SK-N-SH treated with all-trans-retinoic acid at 6 μM for 48 hours (cell line): ENCODE measurements at regions not wholly inside any gene's neighbourhood (a gene's known extent, or its start where the extent isn't known, plus 50 kb on each side); places are given as distances from the start of the nearest gene placed in this dataset.

Experiments used
- ATAC-seq: fragments of 200-7000 bp; cut with Tn5 transposase; 3 replicates; pipeline ENCODE4 v1.9.1; 2020; ENCODE audit warnings: mild to moderate bottlenecking, moderate library complexity
- ARNTL ChIP-seq: fragments of 450-650 bp; formaldehyde crosslinking; IDR thresholded peaks from 2 replicates; pipeline ENCODE4 v1.5.0; 2020; ENCODE audit warnings: low read depth, mild to moderate bottlenecking, moderate library complexity, borderline replicate concordance
- BACH2 ChIP-seq: fragments of 250-450 bp; sonication (Bioruptor Pico); IDR thresholded peaks from 2 replicates; pipeline ENCODE4 v1.9.0; 2021; ENCODE audit warnings: mild to moderate bottlenecking, borderline replicate concordance
- CREB5 ChIP-seq: fragments of 250-450 bp; sonication (Bioruptor Pico); IDR thresholded peaks from 2 replicates; pipeline ENCODE4 v1.5.1; 2020; ENCODE audit warnings: low read depth, mild to moderate bottlenecking, moderate library complexity
- CSDC2 ChIP-seq: fragments of 250-450 bp; sonication (Bioruptor Pico); IDR thresholded peaks from 2 replicates; pipeline ENCODE4 v1.5.0; 2020; ENCODE audit warnings: mild to moderate bottlenecking, moderate library complexity
- ESRRG ChIP-seq: fragments of 250-450 bp; sonication (Bioruptor Pico); IDR thresholded peaks from 2 replicates; pipeline ENCODE4 v1.6.1; 2021; ENCODE audit warnings: mild to moderate bottlenecking
- GLIS3 ChIP-seq: fragments of 250-450 bp; sonication (Bioruptor Pico); IDR thresholded peaks from 2 replicates; pipeline ENCODE4 v1.5.0; 2020; ENCODE audit warnings: mild to moderate bottlenecking, moderate library complexity
- OSR1 ChIP-seq: fragments of 250-450 bp; sonication (Bioruptor Pico); IDR thresholded peaks from 2 replicates; pipeline ENCODE4 v1.8.0; 2022; ENCODE audit warnings: moderate library complexity, mild to moderate bottlenecking, inconsistent platforms
- PATZ1 ChIP-seq: fragments of 250-450 bp; sonication (Bioruptor Pico); IDR thresholded peaks from 2 replicates; pipeline ENCODE4 v1.8.0; 2020; ENCODE audit warnings: mild to moderate bottlenecking, moderate library complexity, borderline replicate concordance
- POU6F1 ChIP-seq: fragments of 250-450 bp; sonication (Bioruptor Pico); IDR thresholded peaks from 2 replicates; pipeline ENCODE4 v1.8.0; 2021; ENCODE audit warnings: low read depth, mild to moderate bottlenecking, moderate library complexity, borderline replicate concordance
- PPARA ChIP-seq: fragments of 250-450 bp; sonication (Bioruptor Pico); IDR thresholded peaks from 2 replicates; pipeline ENCODE4 v1.5.0; 2020; ENCODE audit warnings: mild to moderate bottlenecking, borderline replicate concordance
- SNAI2 ChIP-seq: fragments of 250-450 bp; sonication (Bioruptor Pico); IDR thresholded peaks from 2 replicates; pipeline ENCODE4 v1.5.0; 2020; ENCODE audit warnings: mild to moderate bottlenecking, moderate library complexity
- TCF4 ChIP-seq: fragments of 250-450 bp; sonication (Bioruptor Pico); IDR thresholded peaks from 2 replicates; pipeline ENCODE4 v1.8.0; 2021; ENCODE audit warnings: mild to moderate bottlenecking, moderate library complexity, borderline replicate concordance
- TSHZ2 ChIP-seq: fragments of 250-450 bp; sonication (Bioruptor Pico); IDR thresholded peaks from 2 replicates; pipeline ENCODE4 v1.5.0; 2020; ENCODE audit warnings: mild to moderate bottlenecking, moderate library complexity
- ZC3H10 ChIP-seq: fragments of 250-450 bp; sonication (Bioruptor Pico); IDR thresholded peaks from 2 replicates; pipeline ENCODE4 v1.5.1; 2021; ENCODE audit warnings: mild to moderate bottlenecking, moderate library complexity
- ZFP3 ChIP-seq: fragments of 250-450 bp; sonication (Bioruptor Pico); IDR thresholded peaks from 2 replicates; pipeline ENCODE4 v1.5.0; 2020; ENCODE audit warnings: mild to moderate bottlenecking, moderate library complexity
- ZFP30 ChIP-seq: fragments of 450-650 bp; formaldehyde crosslinking; IDR thresholded peaks from 2 replicates; pipeline ENCODE4 v1.5.0; 2022; ENCODE audit warnings: mild to moderate bottlenecking, moderate library complexity
- ZNF565 ChIP-seq: fragments of 450-650 bp; formaldehyde crosslinking; conservative IDR thresholded peaks from 2 replicates; pipeline ENCODE4 v1.5.0; 2020; ENCODE audit warnings: low read depth, mild to moderate bottlenecking, moderate library complexity
- ZNF8 ChIP-seq: fragments of 450-650 bp; formaldehyde crosslinking; IDR thresholded peaks from 2 replicates; pipeline ENCODE4 v1.5.0; 2020; ENCODE audit warnings: mild to moderate bottlenecking, moderate library complexity

GRCh38 chr12:11549119-11549518, 100.4 kb upstream of the ETV6 start:
- ATAC-seq, result no peak
- TF ChIP-seq PATZ1 (CRISPR knock-in tag), result no peak
- TF ChIP-seq ZFP3 (CRISPR knock-in tag), result no peak
- TF ChIP-seq OSR1, result no peak
- TF ChIP-seq ESRRG (CRISPR knock-in tag), result no peak

GRCh38 chr12:11553871-11554533, 95.5 kb upstream of the ETV6 start:
- TF ChIP-seq BACH2 (no peak), ZFP3 (CRISPR knock-in tag) (no peak), PPARA (CRISPR knock-in tag) (no peak), OSR1 (no peak), ARNTL (CRISPR knock-in tag) (no peak), ZFP30 (CRISPR knock-in tag) (no peak), ESRRG (CRISPR knock-in tag) (no peak), ZNF8 (CRISPR knock-in tag) (no peak), TCF4 (no peak)
- ATAC-seq, result peak; percentile 84

- TF ChIP-seq BACH2 (no peak), ZNF8 (CRISPR knock-in tag) (no peak), OSR1 (no peak), SNAI2 (CRISPR knock-in tag) (no peak), CSDC2 (CRISPR knock-in tag) (no peak), CREB5 (CRISPR knock-in tag) (no peak), GLIS3 (CRISPR knock-in tag) (no peak), TSHZ2 (CRISPR knock-in tag) (no peak), PATZ1 (CRISPR knock-in tag) (no peak), TCF4 (no peak), ZC3H10 (CRISPR knock-in tag) (no peak), ZNF565 (CRISPR knock-in tag) (no peak), POU6F1 (no peak), PPARA (CRISPR knock-in tag) (no peak)
- ATAC-seq, result no peak
Measured at GRCh38 chr12:11555195-11555594, 94.3 kb upstream of the ETV6 start.
